IMR-90 (cell line): ENCODE measurements at regions not wholly inside any gene's neighbourhood (a gene's known extent, or its start where the extent isn't known, plus 50 kb on each side); places are given as distances from the start of the nearest gene placed in this dataset.

Source experiments
- ATAC-seq: fragments of 200-7000 bp; cut with Tn5 transposase; 2 replicates; pipeline ENCODE4 v1.9.1; 2020; ENCODE audit warnings: low read depth, mild to moderate bottlenecking, moderate library complexity
- BruUV-seq: library from RNA; stranded (reverse); fragments of 400-500 nt; replicated peaks from 2 replicates; lab custom pipeline; 2021; lab: Mats Ljungman, UMichigan
- CTCF ChIA-PET: fragments of 300-600 bp; formaldehyde crosslinking; extraction: SDS; loops from one replicate; lab custom pipeline; 2021; ENCODE audit warnings: antibody characterized with exemption; lab: Yijun Ruan, JAX
- POLR2A ChIA-PET: fragments of 300-600 bp; sonication (Branson Sonifier 250); formaldehyde crosslinking; loops from one replicate; lab custom pipeline; 2022; ENCODE audit warnings: antibody characterized with exemption; ENCODE audit not compliant: unreplicated experiment; lab: Charles Lee
- DNase-seq: peaks from one replicate; pipeline ENCODE4 v3.0.0; 2013
- H2AFZ ChIP-seq: replicated peaks from 2 replicates; pipeline ENCODE3; 2013; ENCODE audit warnings: low read length, mild to moderate bottlenecking; ENCODE audit not compliant: poor library complexity
- H2AK5ac ChIP-seq: 2 replicates; pipeline ENCODE4 v1.6.1; 2013; ENCODE audit warnings: low read depth, low read length, inconsistent platforms
- H2AK9ac ChIP-seq: replicated peaks from 2 replicates; pipeline ENCODE3; 2013; ENCODE audit warnings: mild to moderate bottlenecking, low read depth, low read length, moderate library complexity; ENCODE audit not compliant: poor library complexity
- H2BK120ac ChIP-seq: 2 replicates; pipeline ENCODE4 v1.6.1; 2013; ENCODE audit warnings: low read depth, low read length, inconsistent platforms
- H2BK15ac ChIP-seq: 3 replicates; pipeline ENCODE4 v1.6.1; 2013; ENCODE audit warnings: low read depth, low read length, inconsistent platforms
- H2BK20ac ChIP-seq: 2 replicates; pipeline ENCODE4 v1.6.1; 2013; ENCODE audit warnings: low read depth, mild to moderate bottlenecking, inconsistent platforms, low read length, moderate library complexity
- H2BK5ac ChIP-seq: 2 replicates; pipeline ENCODE4 v1.6.1; 2013; ENCODE audit warnings: mild to moderate bottlenecking, low read depth, low read length, inconsistent platforms; ENCODE audit not compliant: poor library complexity, severe bottlenecking
- H3K14ac ChIP-seq: replicated peaks from 2 replicates; pipeline ENCODE4 v1.6.1; 2013; ENCODE audit warnings: low read depth, low read length, inconsistent platforms
- H3K18ac ChIP-seq: 2 replicates; pipeline ENCODE4 v1.6.1; 2013; ENCODE audit warnings: low read depth, low read length, control low read depth
- H3K23ac ChIP-seq: 2 replicates; pipeline ENCODE4 v1.6.1; 2013; ENCODE audit warnings: low read depth, low read length, inconsistent platforms
- H3K27ac ChIP-seq: 2 replicates; pipeline ENCODE4 v1.5.1; 2013; ENCODE audit warnings: mild to moderate bottlenecking, control low read depth, low read length; ENCODE audit not compliant: insufficient read depth
- H3K27me3 ChIP-seq: 2 replicates; pipeline ENCODE4 v1.6.1; 2013; ENCODE audit warnings: low read length; ENCODE audit not compliant: control insufficient read depth, insufficient read depth
- H3K36me3 ChIP-seq: 2 replicates; pipeline ENCODE4 v1.6.1; 2013; ENCODE audit warnings: low read length, mixed read lengths; ENCODE audit not compliant: control insufficient read depth, insufficient read depth
- H3K4ac ChIP-seq: 2 replicates; pipeline ENCODE4 v1.6.1; 2013; ENCODE audit warnings: low read depth, low read length, inconsistent platforms
- H3K4me1 ChIP-seq: 2 replicates; pipeline ENCODE4 v1.6.1; 2013; ENCODE audit warnings: low read length, mixed read lengths; ENCODE audit not compliant: control insufficient read depth, insufficient read depth
- H3K4me2 ChIP-seq: 2 replicates; pipeline ENCODE4 v1.6.1; 2013; ENCODE audit warnings: low read depth, mild to moderate bottlenecking, control low read depth, low read length, moderate library complexity
- H3K4me3 ChIP-seq: 2 replicates; pipeline ENCODE4 v1.5.1; 2013; ENCODE audit warnings: low read depth, mild to moderate bottlenecking, control low read depth, low read length, moderate library complexity; ENCODE audit not compliant: insufficient read depth
- H3K56ac ChIP-seq: 2 replicates; pipeline ENCODE4 v1.6.1; 2013; ENCODE audit warnings: low read length, inconsistent platforms; ENCODE audit not compliant: insufficient read depth; ENCODE audit errors: extremely low read depth
- H3K79me1 ChIP-seq, 2 experiments: 2 replicates each; pipeline ENCODE4 v1.6.1; 2013; ENCODE audit warnings: low read length in 2 of 2, inconsistent platforms in 1 of 2, low read depth in 1 of 2
- H3K9ac ChIP-seq: 2 replicates; pipeline ENCODE4 v1.6.1; 2013; ENCODE audit warnings: low read depth, low read length, control low read depth
- H3K9me1 ChIP-seq: 2 replicates; pipeline ENCODE4 v1.6.1; 2013; ENCODE audit warnings: low read length, inconsistent platforms; ENCODE audit not compliant: insufficient read depth
- H3K9me3 ChIP-seq: 2 replicates; pipeline ENCODE4 v1.6.1; 2013; ENCODE audit warnings: low read length; ENCODE audit not compliant: control insufficient read depth, insufficient read depth
- H4K20me1 ChIP-seq: 2 replicates; pipeline ENCODE4 v1.6.1; 2013; ENCODE audit warnings: low read length, inconsistent platforms; ENCODE audit not compliant: insufficient read depth
- H4K5ac ChIP-seq: 2 replicates; pipeline ENCODE4 v1.6.1; 2013; ENCODE audit warnings: mild to moderate bottlenecking, low read depth, low read length, control low read depth
- H4K8ac ChIP-seq, 2 experiments: 2 replicates each; pipeline ENCODE4 v1.6.1; 2013; ENCODE audit warnings: low read depth in 2 of 2, low read length in 2 of 2, control low read depth in 1 of 2, inconsistent platforms in 1 of 2
- H4K91ac ChIP-seq: 2 replicates; pipeline ENCODE4 v1.6.1; 2013; ENCODE audit warnings: low read depth, low read length, inconsistent platforms; ENCODE audit not compliant: insufficient read depth
- FOS ChIP-seq: fragments of 150-350 bp; IDR thresholded peaks from 2 replicates; pipeline ENCODE4 v1.6.1; 2016; ENCODE audit warnings: low read depth, low read length
- MAFK ChIP-seq: IDR thresholded peaks from 2 replicates; pipeline ENCODE4 v1.6.1; 2012; ENCODE audit warnings: low read depth, low read length, improper control_type of control experiment
- MXI1 ChIP-seq: IDR thresholded peaks from 2 replicates; pipeline ENCODE4 v1.6.1; 2012; ENCODE audit warnings: low read depth, mild to moderate bottlenecking, low read length, moderate library complexity, borderline replicate concordance
- POLR2A ChIP-seq: IDR thresholded peaks from 2 replicates; pipeline ENCODE4 v1.6.1; 2012; ENCODE audit warnings: mild to moderate bottlenecking, low read depth, low read length
- RAD21 ChIP-seq: IDR thresholded peaks from 2 replicates; pipeline ENCODE4 v1.6.1; 2012; ENCODE audit warnings: low read length, improper control_type of control experiment
- RCOR1 ChIP-seq: IDR thresholded peaks from 2 replicates; pipeline ENCODE4 v1.6.1; 2012; ENCODE audit warnings: mild to moderate bottlenecking, low read length, improper control_type of control experiment; ENCODE audit not compliant: insufficient replicate concordance
- WGBS, 2 experiments: methylation state at CpG; one replicate each; pipeline versions ENCODE4 v1.1.5 to v1.1.7; 2013; ENCODE audit warnings: missing lambda C conversion rate in 2 of 2; ENCODE audit not compliant: insufficient read length in 1 of 2; ENCODE audit errors: extremely low coverage in 2 of 2; 5-methylcytosine and 5-hydroxymethylcytosine counted together
- dilution Hi-C: fragments of 300-500 bp; cut with HindIII; formaldehyde crosslinking; loops from one replicate; pipeline ENCODE4 v1.14.3; 2018; ENCODE audit warnings: low sequenced_read_pairs; ENCODE audit not compliant: unreplicated experiment
- in situ Hi-C: fragments of 300-500 bp; cut with MboI; formaldehyde crosslinking; loops from 3 replicates; pipeline ENCODE4 v1.14.3; 2019; ENCODE audit warnings: low sequenced_read_pairs, inconsistent platforms, mixed read lengths
- intact Hi-C: fragments of 100-400 bp; cut with micrococcal nuclease; formaldehyde crosslinking; loops from 2 replicates; pipeline ENCODE4 v1.10.0; 2022
- TF ChIP-seq, protein P1 (sequence below): conservative IDR thresholded peaks from 2 replicates; pipeline ENCODE4 v1.5.1; 2012; ENCODE audit warnings: mild to moderate bottlenecking, low read depth, low read length, improper control_type of control experiment
- TF ChIP-seq, protein P2 (sequence below): fragments of 150-350 bp; IDR thresholded peaks from 2 replicates; pipeline ENCODE4 v1.6.1; 2017; ENCODE audit warnings: mild to moderate bottlenecking, antibody characterized with exemption, low read length, low read depth
- TF ChIP-seq, protein P3 (sequence below): fragments of 150-350 bp; IDR thresholded peaks from 2 replicates; pipeline ENCODE4 v1.6.1; 2016; ENCODE audit warnings: low read depth, mild to moderate bottlenecking, low read length, moderate library complexity, borderline replicate concordance

DNA sequence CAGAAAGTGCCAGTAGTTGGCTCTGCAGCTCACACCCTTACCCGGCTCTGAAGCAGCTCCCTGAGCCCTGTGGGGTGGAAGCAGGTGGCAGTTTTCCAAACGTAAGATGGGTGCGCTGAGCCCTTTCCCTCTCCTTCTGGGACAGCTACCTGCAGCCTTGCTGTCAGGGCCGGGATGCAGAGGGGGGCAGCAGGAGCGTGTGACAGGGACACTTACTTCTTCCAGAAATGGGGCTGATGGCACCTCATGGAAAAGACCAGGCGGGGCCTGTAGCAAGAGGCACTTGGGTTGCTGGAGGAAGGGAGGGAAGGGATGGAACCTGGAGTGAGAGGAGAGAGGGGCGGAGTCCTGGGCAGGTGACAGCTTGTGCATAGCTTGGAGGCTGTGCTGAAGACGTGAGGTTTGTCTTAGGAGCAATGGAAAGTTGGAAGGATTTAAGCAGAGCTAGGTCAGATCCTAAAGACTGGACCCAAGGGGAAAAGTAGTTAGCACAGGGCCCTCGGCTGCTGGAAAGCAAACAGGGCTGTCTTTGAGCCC, 216.8 kb upstream of the RPL38 start:
- Histone ChIP-seq H2AFZ (no peak overlapping the region), H4K91ac (no peak overlapping the region), H4K5ac (no peak overlapping the region), H3K27me3 (no peaks in the 10 kb centered on the region), H3K4me2 (no peak overlapping the region), H3K9me3 (peaks cover 46% of the 10 kb centered on the region), H3K36me3 (no peaks in the 10 kb centered on the region), H3K27ac (no peak overlapping the region), H4K8ac (no peak overlapping the region), H3K18ac (no peak overlapping the region), H2AK5ac (no peak overlapping the region), H2BK120ac (no peak overlapping the region), H3K9me1 (no peaks in the 10 kb centered on the region), H3K79me1 (no peaks in the 10 kb centered on the region), H2BK15ac (no peak overlapping the region), H2AK9ac (no peak overlapping the region), H3K4me3 (no peak overlapping the region), H3K9ac (no peak overlapping the region), H2BK5ac (no peak overlapping the region), H3K4ac (no peak overlapping the region), H3K56ac (no peak overlapping the region), H4K20me1 (no peaks in the 10 kb centered on the region), H2BK20ac (no peak overlapping the region), H3K14ac (no peak overlapping the region), H3K23ac (no peak overlapping the region), H3K4me1 (no peaks in the 10 kb centered on the region)
- DNase-seq, result no peak
- dilution Hi-C loops, result no loop called here
- WGBS, 2 experiments, result 52% methylated on average over 3 of the region's 9 CpGs; no CpG with 5 or more reads in 1 of the 2 experiments
- no TSS peak for BruUV-seq
- POLR2A ChIA-PET, result no interaction called here
- ATAC-seq, result no peak
- in situ Hi-C loops, result loop anchor here (10.0 to 25.0 kb wide), 2 partner anchors 58 to 374 kb away; no protein-coding TSS in a partner anchor
- TF ChIP-seq, protein P1, sequence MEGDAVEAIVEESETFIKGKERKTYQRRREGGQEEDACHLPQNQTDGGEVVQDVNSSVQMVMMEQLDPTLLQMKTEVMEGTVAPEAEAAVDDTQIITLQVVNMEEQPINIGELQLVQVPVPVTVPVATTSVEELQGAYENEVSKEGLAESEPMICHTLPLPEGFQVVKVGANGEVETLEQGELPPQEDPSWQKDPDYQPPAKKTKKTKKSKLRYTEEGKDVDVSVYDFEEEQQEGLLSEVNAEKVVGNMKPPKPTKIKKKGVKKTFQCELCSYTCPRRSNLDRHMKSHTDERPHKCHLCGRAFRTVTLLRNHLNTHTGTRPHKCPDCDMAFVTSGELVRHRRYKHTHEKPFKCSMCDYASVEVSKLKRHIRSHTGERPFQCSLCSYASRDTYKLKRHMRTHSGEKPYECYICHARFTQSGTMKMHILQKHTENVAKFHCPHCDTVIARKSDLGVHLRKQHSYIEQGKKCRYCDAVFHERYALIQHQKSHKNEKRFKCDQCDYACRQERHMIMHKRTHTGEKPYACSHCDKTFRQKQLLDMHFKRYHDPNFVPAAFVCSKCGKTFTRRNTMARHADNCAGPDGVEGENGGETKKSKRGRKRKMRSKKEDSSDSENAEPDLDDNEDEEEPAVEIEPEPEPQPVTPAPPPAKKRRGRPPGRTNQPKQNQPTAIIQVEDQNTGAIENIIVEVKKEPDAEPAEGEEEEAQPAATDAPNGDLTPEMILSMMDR, result no peak
- no peak for TF ChIP-seq MXI1
- TF ChIP-seq RAD21, result no peak
- TF ChIP-seq RCOR1, result no peak
- TF ChIP-seq FOS, result no peak
- TF ChIP-seq, protein P2, sequence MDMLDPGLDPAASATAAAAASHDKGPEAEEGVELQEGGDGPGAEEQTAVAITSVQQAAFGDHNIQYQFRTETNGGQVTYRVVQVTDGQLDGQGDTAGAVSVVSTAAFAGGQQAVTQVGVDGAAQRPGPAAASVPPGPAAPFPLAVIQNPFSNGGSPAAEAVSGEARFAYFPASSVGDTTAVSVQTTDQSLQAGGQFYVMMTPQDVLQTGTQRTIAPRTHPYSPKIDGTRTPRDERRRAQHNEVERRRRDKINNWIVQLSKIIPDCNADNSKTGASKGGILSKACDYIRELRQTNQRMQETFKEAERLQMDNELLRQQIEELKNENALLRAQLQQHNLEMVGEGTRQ, result no peak
- TF ChIP-seq POLR2A, result no peak
- no peak for TF ChIP-seq MAFK
- TF ChIP-seq, protein P3, sequence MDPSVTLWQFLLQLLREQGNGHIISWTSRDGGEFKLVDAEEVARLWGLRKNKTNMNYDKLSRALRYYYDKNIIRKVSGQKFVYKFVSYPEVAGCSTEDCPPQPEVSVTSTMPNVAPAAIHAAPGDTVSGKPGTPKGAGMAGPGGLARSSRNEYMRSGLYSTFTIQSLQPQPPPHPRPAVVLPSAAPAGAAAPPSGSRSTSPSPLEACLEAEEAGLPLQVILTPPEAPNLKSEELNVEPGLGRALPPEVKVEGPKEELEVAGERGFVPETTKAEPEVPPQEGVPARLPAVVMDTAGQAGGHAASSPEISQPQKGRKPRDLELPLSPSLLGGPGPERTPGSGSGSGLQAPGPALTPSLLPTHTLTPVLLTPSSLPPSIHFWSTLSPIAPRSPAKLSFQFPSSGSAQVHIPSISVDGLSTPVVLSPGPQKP, result no peak
- CTCF ChIA-PET, result no interaction called here
- intact Hi-C loops, result no loop called here
